Brain microvascular endothelial cell (primary cell): ENCODE measurements at regions not wholly inside any gene's neighbourhood (a gene's known extent, or its start where the extent isn't known, plus 50 kb on each side); places are given as distances from the start of the nearest gene placed in this dataset.

Experiments
- DNase-seq: peaks from one replicate; pipeline ENCODE4 v3.0.0-alpha.2; 2020
- H3K27ac ChIP-seq: fragments of 250-450 bp; sonication (Bioruptor Pico); 2 replicates; pipeline ENCODE4 v1.5.1; 2020; ENCODE audit warnings: mild to moderate bottlenecking, moderate library complexity
- H3K27me3 ChIP-seq: fragments of 250-450 bp; sonication (Bioruptor Pico); replicated peaks from 2 replicates; pipeline ENCODE4 v1.5.1; 2020; ENCODE audit warnings: mild to moderate bottlenecking
- H3K36me3 ChIP-seq: fragments of 250-450 bp; sonication (Bioruptor Pico); replicated peaks from 2 replicates; pipeline ENCODE4 v1.5.1; 2020; ENCODE audit warnings: mild to moderate bottlenecking
- H3K4me3 ChIP-seq: 2 replicates; pipeline ENCODE4 v1.5.1; 2011; ENCODE audit warnings: low read depth, mild to moderate bottlenecking, control low read depth, low read length, moderate library complexity
- CTCF ChIP-seq: IDR thresholded peaks from 2 replicates; pipeline ENCODE4 v1.5.1; 2011; ENCODE audit warnings: low read depth, mild to moderate bottlenecking, moderate library complexity, low read length, control low read depth, inconsistent platforms; ENCODE audit errors: missing control alignments
- in situ Hi-C: cut with HindIII; loops from 2 replicates; pipeline ENCODE4 v1.10.0; 2017; ENCODE audit warnings: low sequenced_read_pairs, low pct_ligation_motif_present

GRCh38 chr5:67831048-67831447 is 384.5 kb upstream of the PIK3R1 start:
- no peak for TF ChIP-seq CTCF
- H3K27ac ChIP-seq, result no peak overlapping the region
- no peaks in the 10 kb centered on the region for H3K36me3 ChIP-seq
- no peak for DNase-seq
- H3K4me3 ChIP-seq, result no peak overlapping the region
- in situ Hi-C loops, result no loop called here
- no peaks in the 10 kb centered on the region for H3K27me3 ChIP-seq

DNA sequence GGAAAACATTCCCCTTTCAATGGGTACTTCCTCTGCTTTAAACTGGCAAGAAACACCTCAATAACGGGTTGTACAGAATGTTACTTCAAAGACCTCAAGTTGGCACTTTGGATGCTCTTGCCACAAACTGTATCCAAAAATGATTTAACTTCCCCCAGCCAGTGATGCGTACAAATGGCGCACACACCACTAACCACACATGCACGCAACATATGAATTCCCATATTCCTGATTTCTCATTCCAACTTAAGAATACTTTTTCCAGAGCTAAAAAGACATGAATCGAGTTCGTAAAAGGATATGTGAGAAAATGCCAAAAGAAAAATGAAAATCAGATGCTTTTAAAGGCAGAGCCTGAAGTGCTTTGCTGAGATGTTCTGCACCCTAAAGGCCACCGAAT is 388.0 kb upstream of the PIK3R1 start:
- Histone ChIP-seq H3K27me3 (no peaks in the 10 kb centered on the region), H3K4me3 (no peak overlapping the region), H3K27ac (no peak overlapping the region), H3K36me3 (no peaks in the 10 kb centered on the region)
- TF ChIP-seq CTCF, result no peak
- no peak for DNase-seq
- in situ Hi-C loops, result no loop called here

- no peaks in the 10 kb centered on the region for H3K36me3 ChIP-seq
- in situ Hi-C loops, result no loop called here
These were observed 390.7 kb upstream of the PIK3R1 start for GRCh38 chr5:67824852-67825251.

DNA sequence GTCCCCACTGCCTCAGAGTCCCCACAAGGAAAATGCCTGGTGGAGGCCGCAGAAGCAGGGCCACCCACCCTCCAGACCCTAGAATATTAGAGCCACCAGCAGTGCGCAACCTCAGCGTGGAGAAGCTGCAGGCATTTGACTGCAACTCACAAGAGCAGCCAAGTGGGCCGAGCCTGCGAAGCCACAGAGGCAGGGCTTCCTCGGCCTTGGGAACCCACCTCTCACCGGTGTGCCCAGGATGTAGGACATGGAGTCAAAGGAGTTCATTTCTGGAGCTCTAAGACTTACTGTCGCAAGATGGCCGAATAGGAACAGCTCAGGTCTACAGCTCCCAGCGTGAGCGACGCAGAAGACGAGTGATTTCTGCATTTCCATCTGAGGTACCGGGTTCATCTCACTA is 397.9 kb upstream of the PIK3R1 start:
- DNase-seq, result no peak
- no peaks in the 10 kb centered on the region for H3K36me3 ChIP-seq
- TF ChIP-seq CTCF, result no peak
- in situ Hi-C loops, result no loop called here
- no peaks in the 10 kb centered on the region for H3K27me3 ChIP-seq
- H3K27ac ChIP-seq, result no peak overlapping the region
- H3K4me3 ChIP-seq, result no peak overlapping the region

More at GRCh38 chr5:67824852-67825251, 390.7 kb upstream of the PIK3R1 start:
- DNase-seq, result no peak
- Histone ChIP-seq H3K4me3 (no peak overlapping the region), H3K27me3 (no peaks in the 10 kb centered on the region), H3K27ac (no peak overlapping the region)
- TF ChIP-seq CTCF, result no peak

DNA sequence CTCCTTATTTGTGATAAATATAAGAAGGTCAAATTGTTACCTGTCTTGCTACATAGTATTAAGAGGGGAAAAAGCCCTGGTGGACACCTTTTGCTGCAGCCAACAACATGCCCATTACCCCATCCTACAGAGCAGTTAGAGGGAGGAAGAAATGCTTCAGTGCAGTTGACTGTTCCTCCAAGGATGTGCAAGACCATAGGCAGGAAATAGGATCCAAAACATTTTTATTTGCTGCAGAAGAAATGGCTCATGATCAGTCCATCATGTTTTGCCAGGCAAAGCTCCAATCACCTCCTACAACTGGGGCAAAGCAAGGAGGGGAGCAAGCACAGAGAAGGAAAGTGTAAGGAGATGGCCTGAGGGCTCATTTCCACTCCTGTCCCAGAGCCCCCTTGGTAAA is 399.1 kb upstream of the PIK3R1 start:
- Histone ChIP-seq H3K36me3 (no peaks in the 10 kb centered on the region), H3K27me3 (no peaks in the 10 kb centered on the region), H3K4me3 (no peak overlapping the region), H3K27ac (no peak overlapping the region)
- no peak for TF ChIP-seq CTCF
- in situ Hi-C loops, result no loop called here
- DNase-seq, result no peak
